ENCODE measurements at regions not wholly inside any gene's neighbourhood (a gene's known extent, or its start where the extent isn't known, plus 50 kb on each side); places are given as distances from the start of the nearest gene placed in this dataset.

DNA sequence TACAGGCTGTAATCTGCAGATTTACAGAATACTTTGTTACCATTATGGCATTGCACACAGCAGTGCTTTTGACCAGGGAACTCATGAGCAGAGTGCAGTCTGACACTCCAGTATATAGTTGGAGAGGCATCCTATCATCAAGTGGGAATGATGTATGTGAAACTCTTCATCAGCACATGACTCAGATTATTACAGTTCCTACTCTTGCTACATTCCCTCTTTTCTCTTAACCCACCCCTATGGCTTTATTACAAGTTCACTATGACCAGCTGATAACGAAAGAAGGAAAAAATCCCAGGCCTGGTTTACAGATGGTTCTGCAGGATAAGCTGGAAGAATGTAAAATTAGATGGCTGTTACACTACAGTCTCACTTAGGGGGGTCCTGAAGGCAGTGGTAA is 385.9 kb downstream of the RASEF start:
- TF ChIP-seq EZH2 (IDR thresholded peaks at IDR 0.05) (no peak), EZH2phosphoT487 (IDR thresholded peaks at IDR 0.05) (no peak)
- TF ChIP-seq, protein P1, sequence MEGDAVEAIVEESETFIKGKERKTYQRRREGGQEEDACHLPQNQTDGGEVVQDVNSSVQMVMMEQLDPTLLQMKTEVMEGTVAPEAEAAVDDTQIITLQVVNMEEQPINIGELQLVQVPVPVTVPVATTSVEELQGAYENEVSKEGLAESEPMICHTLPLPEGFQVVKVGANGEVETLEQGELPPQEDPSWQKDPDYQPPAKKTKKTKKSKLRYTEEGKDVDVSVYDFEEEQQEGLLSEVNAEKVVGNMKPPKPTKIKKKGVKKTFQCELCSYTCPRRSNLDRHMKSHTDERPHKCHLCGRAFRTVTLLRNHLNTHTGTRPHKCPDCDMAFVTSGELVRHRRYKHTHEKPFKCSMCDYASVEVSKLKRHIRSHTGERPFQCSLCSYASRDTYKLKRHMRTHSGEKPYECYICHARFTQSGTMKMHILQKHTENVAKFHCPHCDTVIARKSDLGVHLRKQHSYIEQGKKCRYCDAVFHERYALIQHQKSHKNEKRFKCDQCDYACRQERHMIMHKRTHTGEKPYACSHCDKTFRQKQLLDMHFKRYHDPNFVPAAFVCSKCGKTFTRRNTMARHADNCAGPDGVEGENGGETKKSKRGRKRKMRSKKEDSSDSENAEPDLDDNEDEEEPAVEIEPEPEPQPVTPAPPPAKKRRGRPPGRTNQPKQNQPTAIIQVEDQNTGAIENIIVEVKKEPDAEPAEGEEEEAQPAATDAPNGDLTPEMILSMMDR (IDR thresholded peaks at IDR 0.05) = no peak
